ENCODE measurements at regions not wholly inside any gene's neighbourhood (a gene's known extent, or its start where the extent isn't known, plus 50 kb on each side); places are given as distances from the start of the nearest gene placed in this dataset.

- CTCF ChIA-PET, result interaction anchor here (0.6 kb wide), 1 partner anchor 457 kb away, joined by 3 read pairs; no protein-coding TSS in a partner anchor
- POLR2A ChIA-PET, result no interaction called here
Measured at GRCh38 chr9:108021096-108021710, 531.6 kb upstream of the KLF4 start.

GRCh38 chr9:108019821-108020220 lies 530.3 kb upstream of the KLF4 start:
- H3K9me3 ChIP-seq (ENCODE audit: control insufficient read depth, insufficient read depth, low read depth, low read length), result no peaks in the 10 kb centered on the region
- ChIA-PET CTCF (no interaction called here), POLR2A (no interaction called here)
- H3K36me3 ChIP-seq (ENCODE audit: control insufficient read depth in 2 of 2, insufficient read depth in 1 of 2, low read length in 2 of 2), result no peaks in the 10 kb centered on the region
- no peak overlapping the region for H3K27ac ChIP-seq (ENCODE audit: extremely low read depth, low read depth, low read length)
- no peaks in the 10 kb centered on the region for H3K4me1 ChIP-seq (ENCODE audit: control insufficient read depth, insufficient read depth, low read length)
- no peak for TF ChIP-seq KLF10 (tag by site-specific recombination; IDR thresholded peaks at IDR 0.05)
- no peak for TF ChIP-seq ZNF704 (tag by site-specific recombination; IDR thresholded peaks at IDR 0.05)
- no peak for TF ChIP-seq ZNF530 (tag by site-specific recombination; IDR thresholded peaks at IDR 0.05; ENCODE audit: low read depth)
- no peak for TF ChIP-seq ZNF837 (tag by site-specific recombination; IDR thresholded peaks at IDR 0.05)
- TF ChIP-seq PRDM2 (tag by site-specific recombination; IDR thresholded peaks at IDR 0.05; ENCODE audit: borderline replicate concordance), result no peak
- no peak for TF ChIP-seq PATZ1 (tag by site-specific recombination; IDR thresholded peaks at IDR 0.05)
- TF ChIP-seq TCF7L2 (IDR thresholded peaks at IDR 0.05; ENCODE audit: borderline replicate concordance, low read depth, low read length), result no peak
- TF ChIP-seq ZNF785 (tag by site-specific recombination; IDR thresholded peaks at IDR 0.05), result no peak
- no peak for TF ChIP-seq ZNF112 (tag by site-specific recombination; IDR thresholded peaks at IDR 0.05)
- no peak for TF ChIP-seq ZNF707 (tag by site-specific recombination; IDR thresholded peaks at IDR 0.05)
- no peak for TF ChIP-seq ZNF132 (tag by site-specific recombination; IDR thresholded peaks at IDR 0.05; ENCODE audit: borderline replicate concordance)
- no peak overlapping the region for H3K4me3 ChIP-seq (ENCODE audit: low read depth, low read length)

More at GRCh38 chr9:108021096-108021710, 531.6 kb upstream of the KLF4 start:
- Histone ChIP-seq H3K36me3 (ENCODE audit: control insufficient read depth in 2 of 2, insufficient read depth in 1 of 2, low read length in 2 of 2) (no peaks in the 10 kb centered on the region), H3K27ac (ENCODE audit: extremely low read depth, low read depth, low read length) (no peak overlapping the region), H3K9me3 (ENCODE audit: control insufficient read depth, insufficient read depth, low read depth, low read length) (no peaks in the 10 kb centered on the region), H3K4me3 (ENCODE audit: low read depth, low read length) (no peak overlapping the region), H3K4me1 (ENCODE audit: control insufficient read depth, insufficient read depth, low read length) (no peaks in the 10 kb centered on the region)
- TF ChIP-seq ZNF473 (tag by site-specific recombination; IDR thresholded peaks at IDR 0.05), result no peak

- ChIA-PET CTCF (interaction anchor here (0.7 kb wide), 1 partner anchor 553 kb away, joined by 3 read pairs; no protein-coding TSS in a partner anchor), POLR2A (no interaction called here)
- no peaks in the 10 kb centered on the region for H3K9me3 ChIP-seq (ENCODE audit: control insufficient read depth, insufficient read depth, low read depth, low read length)
- H3K36me3 ChIP-seq (ENCODE audit: control insufficient read depth in 2 of 2, insufficient read depth in 1 of 2, low read length in 2 of 2), result no peaks in the 10 kb centered on the region
- no peak overlapping the region for H3K27ac ChIP-seq (ENCODE audit: extremely low read depth, low read depth, low read length)
- H3K4me1 ChIP-seq (ENCODE audit: control insufficient read depth, insufficient read depth, low read length), result no peaks in the 10 kb centered on the region
- TF ChIP-seq REST (tag by site-specific recombination; IDR thresholded peaks at IDR 0.05) (no peak), ZNF530 (tag by site-specific recombination; IDR thresholded peaks at IDR 0.05; ENCODE audit: low read depth) (no peak), ZNF704 (tag by site-specific recombination; IDR thresholded peaks at IDR 0.05) (no peak), MYNN (tag by site-specific recombination; IDR thresholded peaks at IDR 0.05; ENCODE audit: borderline replicate concordance) (no peak)
- H3K4me3 ChIP-seq (ENCODE audit: low read depth, low read length), result no peak overlapping the region
Measured at GRCh38 chr9:108017671-108018070, 528.1 kb upstream of the KLF4 start.
